GM23338 (cell line): ENCODE measurements at regions not wholly inside any gene's neighbourhood (a gene's known extent, or its start where the extent isn't known, plus 50 kb on each side); places are given as distances from the start of the nearest gene placed in this dataset.

Experiments
- ATAC-seq: fragments of 200-7000 bp; cut with Tn5 transposase; 3 replicates; pipeline ENCODE4 v1.9.1; 2020
- DNase-seq: peaks from one replicate; pipeline ENCODE4 v3.0.0-alpha.2; 2015; ENCODE audit warnings: low spot score
- H2AFZ ChIP-seq: fragments of 200-600 bp; sonication (generic); 2 replicates; pipeline ENCODE4 v1.8.0; 2016; ENCODE audit warnings: antibody characterized with exemption, mild to moderate bottlenecking, moderate library complexity
- H3F3A ChIP-seq: fragments of 200-600 bp; sonication (generic); replicated peaks from 2 replicates; pipeline ENCODE4 v1.8.0; 2017; ENCODE audit warnings: antibody characterized with exemption, mixed run types, low read depth
- H3K27ac ChIP-seq: fragments of 200-600 bp; sonication (generic); 2 replicates; pipeline ENCODE4 v1.6.1; 2016; ENCODE audit warnings: low read depth
- H3K27me3 ChIP-seq: fragments of 200-600 bp; sonication (generic); 2 replicates; pipeline ENCODE4 v1.8.0; 2016; ENCODE audit warnings: mild to moderate bottlenecking, mixed run types, moderate library complexity; ENCODE audit not compliant: insufficient read depth
- H3K36me3 ChIP-seq: fragments of 200-600 bp; sonication (generic); 2 replicates; pipeline ENCODE4 v1.8.0; 2016; ENCODE audit warnings: mild to moderate bottlenecking; ENCODE audit not compliant: insufficient read depth
- H3K4me1 ChIP-seq: fragments of 200-600 bp; sonication (generic); 2 replicates; pipeline ENCODE4 v1.8.0; 2016; ENCODE audit warnings: mild to moderate bottlenecking, moderate library complexity; ENCODE audit not compliant: insufficient read depth
- H3K4me2 ChIP-seq: fragments of 200-600 bp; sonication (generic); 2 replicates; pipeline ENCODE4 v1.7.1; 2017; ENCODE audit warnings: mixed run types
- H3K4me3 ChIP-seq: fragments of 200-600 bp; sonication (generic); 2 replicates; pipeline ENCODE4 v1.6.1; 2016; ENCODE audit warnings: mixed run types
- H3K79me2 ChIP-seq: fragments of 200-600 bp; sonication (generic); replicated peaks from 2 replicates; pipeline ENCODE4 v1.8.0; 2017; ENCODE audit warnings: mild to moderate bottlenecking; ENCODE audit not compliant: insufficient read depth
- H3K9me2 ChIP-seq: fragments of 200-600 bp; sonication (generic); 2 replicates; pipeline ENCODE4 v1.8.0; 2017; ENCODE audit not compliant: insufficient read depth
- H4K20me1 ChIP-seq: fragments of 200-600 bp; sonication (generic); replicated peaks from 2 replicates; pipeline ENCODE4 v1.8.0; 2017; ENCODE audit warnings: mild to moderate bottlenecking; ENCODE audit not compliant: insufficient read depth
- H3K27ac Mint-ChIP-seq: 2 replicates; pipeline ENCODE4 v1.8.0; 2020; ENCODE audit warnings: inconsistent platforms, mild to moderate bottlenecking, moderate library complexity, mixed read lengths
- H3K27me3 Mint-ChIP-seq: 3 replicates; pipeline ENCODE4 v1.8.0; 2022; ENCODE audit warnings: low read depth, mild to moderate bottlenecking, moderate library complexity, mixed read lengths, inconsistent platforms; ENCODE audit not compliant: insufficient read depth, poor library complexity
- H3K36me3 Mint-ChIP-seq: 3 replicates; pipeline ENCODE4 v1.8.0; 2021; ENCODE audit warnings: low read depth, mild to moderate bottlenecking, inconsistent platforms, moderate library complexity, mixed read lengths
- H3K4me1 Mint-ChIP-seq: 3 replicates; pipeline ENCODE4 v1.8.0; 2020; ENCODE audit warnings: mild to moderate bottlenecking, inconsistent platforms, mixed read lengths
- H3K4me3 Mint-ChIP-seq: 3 replicates; pipeline ENCODE4 v1.8.0; 2021; ENCODE audit warnings: moderate library complexity, mild to moderate bottlenecking, inconsistent platforms, mixed read lengths
- H3K9me3 Mint-ChIP-seq: 3 replicates; pipeline ENCODE4 v1.8.0; 2020; ENCODE audit warnings: moderate library complexity, mild to moderate bottlenecking, inconsistent platforms, mixed read lengths
- CREB1 ChIP-seq: fragments of 250-450 bp; sonication (Bioruptor Pico); IDR thresholded peaks from 2 replicates; pipeline ENCODE4 v1.5.0; 2020; ENCODE audit warnings: low read depth, mild to moderate bottlenecking, moderate library complexity
- ETS1 ChIP-seq: IDR thresholded peaks from 2 replicates; pipeline ENCODE4 v1.6.1; 2016; ENCODE audit warnings: antibody characterized with exemption
- EZH2 ChIP-seq: fragments of 200-600 bp; sonication (generic); IDR thresholded peaks from one replicate; pipeline ENCODE4 v1.8.0; 2017; ENCODE audit warnings: antibody characterized with exemption, mild to moderate bottlenecking, low read depth; ENCODE audit not compliant: unreplicated experiment
- EZH2phosphoT487 ChIP-seq: fragments of 200-600 bp; sonication (generic); IDR thresholded peaks from one replicate; pipeline ENCODE4 v1.8.1; 2018; ENCODE audit warnings: antibody characterized with exemption; ENCODE audit not compliant: unreplicated experiment
- JUNB ChIP-seq: IDR thresholded peaks from one replicate; pipeline ENCODE4 v1.6.1; 2016; ENCODE audit warnings: antibody characterized with exemption; ENCODE audit not compliant: unreplicated experiment
- NANOG ChIP-seq: IDR thresholded peaks from 2 replicates; pipeline ENCODE4 v1.6.1; 2016; ENCODE audit warnings: antibody characterized with exemption, borderline replicate concordance
- POLR2AphosphoS5 ChIP-seq: IDR thresholded peaks from 2 replicates; pipeline ENCODE4 v1.6.1; 2016; ENCODE audit warnings: antibody characterized with exemption, low read depth
- STAT1 ChIP-seq: IDR thresholded peaks from one replicate; pipeline ENCODE4 v1.6.1; 2016; ENCODE audit warnings: antibody characterized with exemption; ENCODE audit not compliant: unreplicated experiment
- ZNF114 ChIP-seq: fragments of 250-450 bp; sonication (Bioruptor Pico); IDR thresholded peaks from 2 replicates; pipeline ENCODE4 v1.5.0; 2020; ENCODE audit warnings: mild to moderate bottlenecking, moderate library complexity
- ZNF331 ChIP-seq: fragments of 250-450 bp; sonication (Bioruptor Pico); IDR thresholded peaks from 2 replicates; pipeline ENCODE4 v1.5.0; 2020; ENCODE audit warnings: low read depth, mild to moderate bottlenecking, moderate library complexity
- ZNF462 ChIP-seq: fragments of 250-450 bp; sonication (Bioruptor Pico); IDR thresholded peaks from 2 replicates; pipeline ENCODE4 v1.5.0; 2020; ENCODE audit warnings: mild to moderate bottlenecking, moderate library complexity

- H3K27me3 ChIP-seq, result no peaks in the 10 kb centered on the region
- H4K20me1 ChIP-seq, result no peaks in the 10 kb centered on the region
- ATAC-seq, result no peak
- no peak overlapping the region for H3K27ac ChIP-seq
- H2AFZ ChIP-seq, result no peak overlapping the region
- Mint-ChIP-seq H3K27ac (peak overlapping the region; percentile 55), H3K4me1 (peaks cover 46% of the 10 kb centered on the region), H3K36me3 (peaks cover 17% of the 10 kb centered on the region; the same call in 2 of the 3 replicates), H3K9me3 (no peaks in the 10 kb centered on the region), H3K27me3 (peaks cover 4% of the 10 kb centered on the region), H3K4me3 (no peak overlapping the region)
- no peak for DNase-seq
- H3K36me3 ChIP-seq, result no peaks in the 10 kb centered on the region
- TF ChIP-seq ZNF114 (CRISPR knock-in tag), result no peak
- no peak for TF ChIP-seq JUNB
- no peak for TF ChIP-seq CREB1
- no peak for TF ChIP-seq EZH2
- TF ChIP-seq ZNF331 (CRISPR knock-in tag), result no peak
- no peak for TF ChIP-seq NANOG
- TF ChIP-seq POLR2AphosphoS5, result no peak
- TF ChIP-seq EZH2phosphoT487, result no peak
- TF ChIP-seq ZNF462 (CRISPR knock-in tag), result no peak
- TF ChIP-seq ETS1, result no peak
- TF ChIP-seq STAT1, result no peak
- no peak overlapping the region for H3K4me2 ChIP-seq
- no peaks in the 10 kb centered on the region for H3K9me2 ChIP-seq
- no peak overlapping the region for H3K4me3 ChIP-seq
- peaks cover 33% of the 10 kb centered on the region for H3K79me2 ChIP-seq
- peaks cover 30% of the 10 kb centered on the region for H3K4me1 ChIP-seq
- H3F3A ChIP-seq, result no peaks in the 10 kb centered on the region
Measured at GRCh38 chr6:21907291-21907690, 313.7 kb downstream of the SOX4 start.
